Suprapubic skin (tissue), 4 donors: ENCODE measurements at regions not wholly inside any gene's neighbourhood (a gene's known extent, or its start where the extent isn't known, plus 50 kb on each side); places are given as distances from the start of the nearest gene placed in this dataset.
"Not testable (repeated sequence)": the region's sequence is repeated elsewhere in the genome, so short reads cannot be mapped to it uniquely, and the experiment has no call there.

Experiments
- DNase-seq, 2 donors: peaks; one replicate each; pipeline ENCODE4 v3.0.0-alpha.2; 2019; ENCODE audit warnings: low spot score in 2 of 2
- H3K27ac ChIP-seq: fragments of 200-600 bp; sonication (generic); one replicate; pipeline ENCODE4 v1.5.1; 2019
- H3K27me3 ChIP-seq: fragments of 200-600 bp; sonication (generic); one replicate; pipeline ENCODE4 v1.5.1; 2019
- H3K36me3 ChIP-seq: fragments of 200-600 bp; sonication (generic); one replicate; pipeline ENCODE4 v1.5.1; 2019
- H3K4me1 ChIP-seq: fragments of 200-600 bp; sonication (generic); one replicate; pipeline ENCODE4 v1.5.1; 2019
- H3K4me3 ChIP-seq: fragments of 200-600 bp; sonication (generic); one replicate; pipeline ENCODE4 v1.5.1; 2019; ENCODE audit warnings: mild to moderate bottlenecking
- H3K9me3 ChIP-seq: fragments of 200-600 bp; sonication (generic); one replicate; pipeline ENCODE4 v1.5.1; 2019
- CTCF ChIP-seq, 2 donors: fragments of 200-600 bp in 1 of 2; fragments of 450-650 bp in 1 of 2; sonication (generic) in 1 of 2; IDR thresholded peaks; one replicate each; pipeline ENCODE4 v1.5.1; 2016 to 2019; ENCODE audit warnings: antibody characterized with exemption in 2 of 2, mild to moderate bottlenecking in 1 of 2, moderate library complexity in 1 of 2
- EP300 ChIP-seq: sonication (generic); formaldehyde crosslinking; IDR thresholded peaks from one replicate; pipeline ENCODE4 v1.6.1; 2017; ENCODE audit warnings: antibody characterized with exemption
- POLR2A ChIP-seq, 2 donors: fragments of 450-650 bp; IDR thresholded peaks; one replicate each; pipeline ENCODE4 v1.6.1; 2017; ENCODE audit warnings: antibody characterized with exemption in 2 of 2, mild to moderate bottlenecking in 2 of 2, moderate library complexity in 2 of 2
- POLR2AphosphoS5 ChIP-seq, 3 donors: sonication (generic); formaldehyde crosslinking; IDR thresholded peaks; one replicate each; pipeline ENCODE4 v1.6.1; 2017; ENCODE audit warnings: antibody characterized with exemption in 3 of 3
- WGBS: methylation state at CpG from one replicate; pipeline ENCODE4 v1.1.5; 2018; 5-methylcytosine and 5-hydroxymethylcytosine counted together

- Histone ChIP-seq H3K27ac (no peak overlapping the region), H3K36me3 (no peaks in the 10 kb centered on the region), H3K9me3 (no peaks in the 10 kb centered on the region), H3K27me3 (no peaks in the 10 kb centered on the region), H3K4me3 (no peak overlapping the region), H3K4me1 (no peaks in the 10 kb centered on the region)
- 80% methylated on average over 2 of the region's 2 CpGs for WGBS
- DNase-seq = no peak
- TF ChIP-seq EP300 (no peak), POLR2A (IDR thresholded peaks at IDR 0.05) (no peak), CTCF (IDR thresholded peaks at IDR 0.05) (no peak), POLR2AphosphoS5 (IDR thresholded peaks at IDR 0.05) (no peak)
Measured at GRCh38 chr3:102715030-102715697, 280.3 kb downstream of the ZPLD1 start.

GRCh38 chr3:102718651-102719050, 283.8 kb downstream of the ZPLD1 start:
- no peaks in the 10 kb centered on the region for H3K9me3 ChIP-seq
- TF ChIP-seq EP300 (no peak), POLR2AphosphoS5 (IDR thresholded peaks at IDR 0.05) (no peak), POLR2A (IDR thresholded peaks at IDR 0.05) (no peak), CTCF (IDR thresholded peaks at IDR 0.05) (no peak)
- H3K27ac ChIP-seq = no peak overlapping the region
- H3K27me3 ChIP-seq = no peaks in the 10 kb centered on the region
- no peak overlapping the region for H3K4me3 ChIP-seq
- DNase-seq = no peak
- WGBS = 90% methylated on average over 2 of the region's 2 CpGs
- no peaks in the 10 kb centered on the region for H3K4me1 ChIP-seq
- no peaks in the 10 kb centered on the region for H3K36me3 ChIP-seq

- no peak for TF ChIP-seq POLR2A (IDR thresholded peaks at IDR 0.05)
- TF ChIP-seq CTCF (IDR thresholded peaks at IDR 0.05) = no peak
- TF ChIP-seq POLR2AphosphoS5 (IDR thresholded peaks at IDR 0.05) = no peak
- no peak for TF ChIP-seq EP300
- WGBS = 51% methylated on average over 2 of the region's 2 CpGs
Measured at GRCh38 chr3:102722317-102722716, 287.5 kb downstream of the ZPLD1 start.

GRCh38 chr3:102727340-102727739, 292.5 kb downstream of the ZPLD1 start:
- H3K27me3 ChIP-seq = no peaks in the 10 kb centered on the region
- H3K27ac ChIP-seq = no peak overlapping the region
- H3K9me3 ChIP-seq = no peaks in the 10 kb centered on the region
- DNase-seq = no peak
- 76% methylated on average over 2 of the region's 2 CpGs for WGBS
- no peaks in the 10 kb centered on the region for H3K36me3 ChIP-seq
- no peak overlapping the region for H3K4me3 ChIP-seq
- no peaks in the 10 kb centered on the region for H3K4me1 ChIP-seq
- TF ChIP-seq POLR2A (IDR thresholded peaks at IDR 0.05) = no peak
- TF ChIP-seq CTCF (IDR thresholded peaks at IDR 0.05) = no peak
- TF ChIP-seq POLR2AphosphoS5 (IDR thresholded peaks at IDR 0.05) = no peak
- TF ChIP-seq EP300 = no peak

More at GRCh38 chr3:102722317-102722716, 287.5 kb downstream of the ZPLD1 start:
- H3K27me3 ChIP-seq = no peaks in the 10 kb centered on the region
- no peaks in the 10 kb centered on the region for H3K36me3 ChIP-seq
- H3K9me3 ChIP-seq = no peaks in the 10 kb centered on the region
- no peak for DNase-seq
- H3K4me3 ChIP-seq = no peak overlapping the region
- H3K27ac ChIP-seq = no peak overlapping the region
- no peaks in the 10 kb centered on the region for H3K4me1 ChIP-seq

GRCh38 chr3:102732581-102732980, 297.8 kb downstream of the ZPLD1 start:
- not testable (repeated sequence) for H3K9me3 ChIP-seq, DNase-seq, H3K27ac ChIP-seq, H3K4me3 ChIP-seq, H3K36me3 ChIP-seq, H3K27me3 ChIP-seq, H3K4me1 ChIP-seq
- 93% methylated on average over 12 of the region's 12 CpGs for WGBS
